ENCODE measurements at regions not wholly inside any gene's neighbourhood (a gene's known extent, or its start where the extent isn't known, plus 50 kb on each side); places are given as distances from the start of the nearest gene placed in this dataset.

DNA sequence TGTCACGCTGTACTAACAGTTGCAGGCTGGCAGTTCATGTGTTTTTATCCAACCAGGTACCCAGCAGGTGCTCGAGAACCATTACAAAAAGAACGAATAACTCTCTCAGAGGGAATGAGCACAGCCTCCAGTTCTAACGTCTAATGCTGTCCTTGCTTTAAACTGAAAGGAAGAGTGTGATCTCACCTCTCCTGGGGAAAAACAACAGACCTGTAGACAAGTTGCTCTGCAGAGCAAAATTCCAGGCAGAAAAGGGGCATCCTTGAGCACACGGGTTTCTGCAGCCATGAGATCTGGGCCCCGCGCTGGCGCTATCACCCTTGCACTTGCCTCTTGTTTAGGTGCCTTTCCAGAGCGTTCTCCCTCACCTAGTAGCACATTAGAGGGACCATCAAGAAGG, 92.5 kb upstream of the DNAH5 start:
- Histone ChIP-seq H3K4me1 (peaks cover 4% of the 10 kb centered on the region), H3K4me3 (ENCODE audit: low read depth, low read length) (no peak overlapping the region), H3K79me2 (no peaks in the 10 kb centered on the region), H3K27ac (no peak overlapping the region), H3K4me2 (ENCODE audit: low read length) (no peak overlapping the region), H3K9ac (no peak overlapping the region), H3K27me3 (ENCODE audit: control insufficient read depth, insufficient read depth, low read length) (no peaks in the 10 kb centered on the region), H2AFZ (no peak overlapping the region), H3K9me3 (ENCODE audit: control insufficient read depth, low read length) (no peaks in the 10 kb centered on the region), H3K36me3 (ENCODE audit: control insufficient read depth, insufficient read depth, low read length) (no peaks in the 10 kb centered on the region)
- TF ChIP-seq, protein P1, sequence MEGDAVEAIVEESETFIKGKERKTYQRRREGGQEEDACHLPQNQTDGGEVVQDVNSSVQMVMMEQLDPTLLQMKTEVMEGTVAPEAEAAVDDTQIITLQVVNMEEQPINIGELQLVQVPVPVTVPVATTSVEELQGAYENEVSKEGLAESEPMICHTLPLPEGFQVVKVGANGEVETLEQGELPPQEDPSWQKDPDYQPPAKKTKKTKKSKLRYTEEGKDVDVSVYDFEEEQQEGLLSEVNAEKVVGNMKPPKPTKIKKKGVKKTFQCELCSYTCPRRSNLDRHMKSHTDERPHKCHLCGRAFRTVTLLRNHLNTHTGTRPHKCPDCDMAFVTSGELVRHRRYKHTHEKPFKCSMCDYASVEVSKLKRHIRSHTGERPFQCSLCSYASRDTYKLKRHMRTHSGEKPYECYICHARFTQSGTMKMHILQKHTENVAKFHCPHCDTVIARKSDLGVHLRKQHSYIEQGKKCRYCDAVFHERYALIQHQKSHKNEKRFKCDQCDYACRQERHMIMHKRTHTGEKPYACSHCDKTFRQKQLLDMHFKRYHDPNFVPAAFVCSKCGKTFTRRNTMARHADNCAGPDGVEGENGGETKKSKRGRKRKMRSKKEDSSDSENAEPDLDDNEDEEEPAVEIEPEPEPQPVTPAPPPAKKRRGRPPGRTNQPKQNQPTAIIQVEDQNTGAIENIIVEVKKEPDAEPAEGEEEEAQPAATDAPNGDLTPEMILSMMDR (IDR thresholded peaks at IDR 0.05): no peak

GRCh38 chr5:14036514-14036913, 92.0 kb upstream of the DNAH5 start:
- H3K36me3 ChIP-seq (ENCODE audit: control insufficient read depth, insufficient read depth, low read length): no peaks in the 10 kb centered on the region
- TF ChIP-seq, protein P1 (IDR thresholded peaks at IDR 0.05): no peak
- no peaks in the 10 kb centered on the region for H3K9me3 ChIP-seq (ENCODE audit: control insufficient read depth, low read length)
- no peak overlapping the region for H3K4me2 ChIP-seq (ENCODE audit: low read length)
- H3K79me2 ChIP-seq: no peaks in the 10 kb centered on the region
- no peak overlapping the region for H3K4me3 ChIP-seq (ENCODE audit: low read depth, low read length)
- peaks cover 4% of the 10 kb centered on the region for H3K4me1 ChIP-seq
- H3K27ac ChIP-seq: no peak overlapping the region
- no peaks in the 10 kb centered on the region for H3K27me3 ChIP-seq (ENCODE audit: control insufficient read depth, insufficient read depth, low read length)
- no peak overlapping the region for H3K9ac ChIP-seq
- H2AFZ ChIP-seq: no peak overlapping the region

DNA sequence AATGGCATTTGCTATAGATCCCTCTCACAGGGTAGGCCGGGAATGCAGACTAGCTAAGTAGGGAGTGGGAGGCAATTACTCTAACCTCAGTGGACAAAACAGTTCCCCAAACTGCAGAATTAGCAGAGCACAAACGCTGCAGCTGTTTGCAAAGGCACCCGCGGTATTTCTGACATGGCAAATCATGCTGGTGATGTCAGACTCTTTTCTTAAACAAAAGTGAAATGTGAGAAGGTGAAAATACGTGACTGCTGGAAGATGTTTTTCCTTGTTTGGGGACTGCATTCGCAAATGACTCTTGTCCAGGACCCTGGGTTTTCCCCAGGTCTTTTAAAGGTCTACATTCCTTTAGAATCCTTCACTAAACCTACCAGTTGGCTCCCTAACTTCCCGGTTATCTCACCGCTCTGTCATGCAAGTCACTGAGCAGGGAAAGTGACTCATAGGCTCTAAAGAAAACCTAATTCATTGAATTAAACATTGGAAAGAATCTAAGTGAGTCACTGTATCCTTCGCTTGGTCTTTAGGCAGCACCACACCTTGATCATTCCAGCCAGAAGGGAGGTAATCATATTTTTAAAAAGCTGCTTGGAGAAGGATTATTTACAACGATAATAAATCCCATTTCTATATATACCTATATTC, 91.5 kb upstream of the DNAH5 start:
- Histone ChIP-seq H3K4me2 (ENCODE audit: low read length) (peak overlapping the region; percentile 63), H3K79me2 (no peaks in the 10 kb centered on the region), H3K27ac (no peak overlapping the region), H3K9me3 (ENCODE audit: control insufficient read depth, low read length) (no peaks in the 10 kb centered on the region), H3K4me1 (peaks cover 4% of the 10 kb centered on the region), H3K27me3 (ENCODE audit: control insufficient read depth, insufficient read depth, low read length) (no peaks in the 10 kb centered on the region), H3K9ac (no peak overlapping the region), H3K4me3 (ENCODE audit: low read depth, low read length) (no peak overlapping the region), H3K36me3 (ENCODE audit: control insufficient read depth, insufficient read depth, low read length) (no peaks in the 10 kb centered on the region), H2AFZ (peak overlapping the region; percentile 1)
- TF ChIP-seq, protein P1 (IDR thresholded peaks at IDR 0.05): no peak

DNA sequence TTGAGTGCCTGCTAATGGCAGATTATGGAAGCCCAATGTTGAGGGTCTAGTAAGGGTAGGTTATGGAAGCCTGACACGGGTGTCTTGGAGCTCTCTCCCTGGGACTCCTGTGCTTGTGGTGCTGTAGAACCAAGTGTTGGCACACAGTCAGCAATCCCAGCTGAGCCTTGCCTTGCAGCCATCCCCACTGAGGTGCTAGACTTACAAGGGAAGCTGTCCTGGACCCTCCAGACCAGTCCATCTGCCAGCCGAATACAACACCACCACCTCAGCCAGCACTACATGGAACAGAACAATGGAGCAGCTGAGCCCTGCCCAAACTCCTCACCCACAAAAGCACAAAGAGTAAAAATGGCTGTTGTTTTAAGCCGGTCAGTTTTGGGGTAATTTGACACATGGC, 90.5 kb upstream of the DNAH5 start:
- Histone ChIP-seq H3K36me3 (ENCODE audit: control insufficient read depth, insufficient read depth, low read length) (no peaks in the 10 kb centered on the region), H2AFZ (no peak overlapping the region), H3K27me3 (ENCODE audit: control insufficient read depth, insufficient read depth, low read length) (no peaks in the 10 kb centered on the region), H3K79me2 (no peaks in the 10 kb centered on the region), H3K4me3 (ENCODE audit: low read depth, low read length) (no peak overlapping the region), H3K4me1 (peaks cover 4% of the 10 kb centered on the region), H3K9me3 (ENCODE audit: control insufficient read depth, low read length) (no peaks in the 10 kb centered on the region), H3K4me2 (ENCODE audit: low read length) (no peak overlapping the region), H3K9ac (no peak overlapping the region), H3K27ac (no peak overlapping the region)
- TF ChIP-seq, protein P1 (IDR thresholded peaks at IDR 0.05): no peak

DNA sequence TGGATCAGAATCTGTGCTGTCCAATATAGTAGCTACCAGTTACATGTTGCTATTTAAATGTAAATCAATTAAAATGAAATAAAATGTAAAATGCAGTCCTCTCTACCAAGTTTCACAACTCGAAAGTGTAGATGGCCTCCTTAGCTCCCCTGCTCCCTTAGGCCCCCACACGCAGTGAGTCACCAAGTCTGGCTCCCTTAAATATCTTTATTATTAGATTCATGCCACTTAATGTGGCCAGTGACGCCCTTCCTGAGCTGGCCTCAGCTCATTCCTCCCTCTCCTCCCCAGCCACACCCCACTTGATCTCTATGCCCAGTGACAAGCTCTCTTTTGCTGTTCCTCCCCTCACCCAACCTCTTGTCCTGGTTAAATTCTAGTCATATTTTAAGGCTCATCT, 88.4 kb upstream of the DNAH5 start:
- H3K27me3 ChIP-seq (ENCODE audit: control insufficient read depth, insufficient read depth, low read length): no peaks in the 10 kb centered on the region
- H2AFZ ChIP-seq: no peak overlapping the region
- H3K36me3 ChIP-seq (ENCODE audit: control insufficient read depth, insufficient read depth, low read length): no peaks in the 10 kb centered on the region
- no peak overlapping the region for H3K4me3 ChIP-seq (ENCODE audit: low read depth, low read length)
- H3K4me2 ChIP-seq (ENCODE audit: low read length): no peak overlapping the region
- H3K79me2 ChIP-seq: no peaks in the 10 kb centered on the region
- no peak overlapping the region for H3K9ac ChIP-seq
- H3K27ac ChIP-seq: no peak overlapping the region
- peaks cover 4% of the 10 kb centered on the region for H3K4me1 ChIP-seq
- no peaks in the 10 kb centered on the region for H3K9me3 ChIP-seq (ENCODE audit: control insufficient read depth, low read length)
- TF ChIP-seq, protein P1 (IDR thresholded peaks at IDR 0.05): no peak
